ENCODE measurements at regions not wholly inside any gene's neighbourhood (a gene's known extent, or its start where the extent isn't known, plus 50 kb on each side); places are given as distances from the start of the nearest gene placed in this dataset.

DNA sequence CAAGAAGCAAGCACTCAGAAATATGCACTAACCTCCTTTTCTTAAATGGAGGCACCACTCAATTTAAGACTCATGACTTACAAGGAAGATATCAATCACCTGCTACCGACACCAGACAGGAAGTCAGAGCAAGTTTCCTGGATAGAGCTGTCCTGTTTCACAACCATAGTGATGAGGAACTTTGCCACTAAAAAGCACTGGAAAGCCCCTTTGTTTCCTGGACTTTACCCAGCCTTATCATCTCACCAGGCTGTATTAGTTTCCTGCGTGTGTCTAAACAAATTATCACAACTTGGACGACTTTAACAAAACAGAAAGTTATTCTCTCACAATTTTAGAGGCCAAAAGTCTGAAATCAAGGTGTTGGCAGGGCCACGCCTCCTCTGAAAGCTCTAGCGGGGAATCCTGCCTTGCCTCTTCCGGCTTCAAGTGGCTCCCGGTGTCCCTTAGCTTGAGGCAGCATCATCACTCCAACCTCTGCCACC lies 253.8 kb upstream of the STXBP5 start:
- TF ChIP-seq POLR2A (IDR thresholded peaks at IDR 0.05; ENCODE audit: low read depth, low read length) (no peak), POLR2AphosphoS5 (IDR thresholded peaks at IDR 0.05; ENCODE audit: low read depth, low read length) (no peak)

Measured in GM12892 (cell line).